ENCODE measurements at regions not wholly inside any gene's neighbourhood (a gene's known extent, or its start where the extent isn't known, plus 50 kb on each side); places are given as distances from the start of the nearest gene placed in this dataset.

DNA sequence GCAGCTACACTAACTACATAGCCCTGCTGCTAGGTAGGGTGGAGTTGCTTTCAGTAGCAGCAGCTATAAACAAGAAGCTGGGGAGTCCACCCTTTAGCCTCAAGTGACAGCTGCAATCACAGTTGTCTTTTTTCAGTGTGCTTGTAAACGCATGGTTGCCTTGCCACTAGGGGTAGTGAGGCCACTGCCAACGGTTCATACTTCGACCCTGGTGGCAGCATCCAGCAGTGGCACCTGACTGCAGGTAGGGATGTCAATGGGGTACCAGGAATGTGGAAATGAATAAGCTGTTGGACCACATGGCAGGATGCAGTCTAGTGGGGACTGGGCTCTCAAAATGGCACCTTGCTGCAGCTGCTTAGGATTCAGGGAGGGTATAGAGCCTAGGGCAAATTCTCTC is 367.2 kb downstream of the RASEF start:
- Histone ChIP-seq H3K4ac (ENCODE audit: low read length) (no peak overlapping the region), H3K9me3 (replicated peaks in 1 of 2; ENCODE audit: control insufficient read depth in 2 of 2, insufficient read depth in 1 of 2, low read depth in 1 of 2, low read length in 2 of 2) (peaks cover 0 to 4% of the 10 kb centered on the region in 2 donors), H2BK120ac (ENCODE audit: low read depth, low read length) (no peak overlapping the region), H3K4me3 (ENCODE audit: low read length in 2 of 2) (no peak overlapping the region), H3K9ac (ENCODE audit: low read depth, low read length, poor library complexity) (no peak overlapping the region), H3K23ac (ENCODE audit: low read depth, low read length, poor library complexity) (no peak overlapping the region), H3K79me1 (ENCODE audit: low read depth, low read length) (no peaks in the 10 kb centered on the region), H2AK5ac (ENCODE audit: low read depth, low read length) (no peak overlapping the region), H3K14ac (ENCODE audit: low read length) (no peak overlapping the region), H2BK15ac (ENCODE audit: low read length) (no peak overlapping the region), H3K36me3 (replicated peaks in 1 of 2; ENCODE audit: control insufficient read depth in 2 of 2, insufficient read depth in 2 of 2, low read length in 2 of 2) (no peaks in the 10 kb centered on the region), H4K8ac (ENCODE audit: low read depth, low read length) (no peak overlapping the region), H3K27ac (replicated peaks; ENCODE audit: low read length) (no peak overlapping the region), H3K4me1 (ENCODE audit: control insufficient read depth in 2 of 2, insufficient read depth in 1 of 2, low read depth in 1 of 2, low read length in 2 of 2) (no peaks in the 10 kb centered on the region), H4K91ac (ENCODE audit: low read depth, low read length, poor library complexity) (no peak overlapping the region), H3K27me3 (ENCODE audit: control insufficient read depth in 3 of 3, insufficient read depth in 3 of 3, low read depth in 1 of 3, low read length in 3 of 3) (no peaks in the 10 kb centered on the region), H3K18ac (ENCODE audit: low read length) (no peak overlapping the region), H2AFZ (ENCODE audit: low read length) (no peak overlapping the region), H2BK12ac (ENCODE audit: low read length) (no peak overlapping the region), H2BK5ac (ENCODE audit: low read length) (no peak overlapping the region), H3K4me2 (ENCODE audit: insufficient read depth, low read length, poor library complexity, severe bottlenecking) (no peak overlapping the region)
- WGBS, 2 donors (ENCODE audit: extremely low coverage in 2 of 2, insufficient read length in 2 of 2, insufficient replicate concordance in 1 of 2), result no CpG with 5 or more reads among the region's 3 CpGs
- no peak for DNase-seq (ENCODE audit: low spot score)

DNA sequence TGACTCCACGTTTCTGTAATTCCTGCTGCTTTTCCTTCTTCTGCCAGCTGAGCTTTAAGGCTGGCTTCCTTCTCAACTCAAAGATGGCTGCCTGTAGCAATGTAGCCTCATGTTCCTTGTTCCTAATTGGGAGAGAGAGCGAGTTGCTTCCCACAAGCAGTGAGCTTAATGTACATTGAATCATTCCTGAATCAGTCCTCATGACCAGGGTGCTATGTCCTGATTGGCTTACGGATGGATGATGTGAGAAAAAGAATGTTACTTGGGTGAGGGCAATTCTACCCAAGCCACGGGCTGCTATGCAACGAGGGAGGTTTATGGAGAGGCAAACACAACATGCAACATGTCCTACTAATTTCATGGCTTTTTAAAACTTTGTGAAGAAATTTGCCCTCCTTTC is 356.2 kb downstream of the RASEF start:
- Histone ChIP-seq H4K91ac (ENCODE audit: low read depth, low read length, poor library complexity) (no peak overlapping the region), H3K4me3 (ENCODE audit: low read length in 2 of 2) (no peak overlapping the region), H3K9me3 (replicated peaks in 1 of 2; ENCODE audit: control insufficient read depth in 2 of 2, insufficient read depth in 1 of 2, low read depth in 1 of 2, low read length in 2 of 2) (no peaks in the 10 kb centered on the region), H3K27ac (replicated peaks; ENCODE audit: low read length) (no peak overlapping the region), H3K14ac (ENCODE audit: low read length) (no peak overlapping the region), H3K4me1 (ENCODE audit: control insufficient read depth in 2 of 2, insufficient read depth in 1 of 2, low read depth in 1 of 2, low read length in 2 of 2) (no peaks in the 10 kb centered on the region), H3K18ac (ENCODE audit: low read length) (no peak overlapping the region), H4K8ac (ENCODE audit: low read depth, low read length) (no peak overlapping the region), H2BK120ac (ENCODE audit: low read depth, low read length) (no peak overlapping the region), H3K79me1 (ENCODE audit: low read depth, low read length) (no peaks in the 10 kb centered on the region), H2BK12ac (ENCODE audit: low read length) (no peak overlapping the region), H2AFZ (ENCODE audit: low read length) (no peak overlapping the region), H2BK15ac (ENCODE audit: low read length) (no peak overlapping the region), H2BK5ac (ENCODE audit: low read length) (no peak overlapping the region), H2AK5ac (ENCODE audit: low read depth, low read length) (no peak overlapping the region), H3K23ac (ENCODE audit: low read depth, low read length, poor library complexity) (no peak overlapping the region), H3K4me2 (ENCODE audit: insufficient read depth, low read length, poor library complexity, severe bottlenecking) (no peak overlapping the region), H3K36me3 (replicated peaks in 1 of 2; ENCODE audit: control insufficient read depth in 2 of 2, insufficient read depth in 2 of 2, low read length in 2 of 2) (no peaks in the 10 kb centered on the region), H3K9ac (ENCODE audit: low read depth, low read length, poor library complexity) (no peak overlapping the region), H3K4ac (ENCODE audit: low read length) (no peak overlapping the region), H3K27me3 (ENCODE audit: control insufficient read depth in 3 of 3, insufficient read depth in 3 of 3, low read depth in 1 of 3, low read length in 3 of 3) (no peaks in the 10 kb centered on the region)
- DNase-seq (ENCODE audit: low spot score), result no peak
- WGBS, 2 donors (ENCODE audit: extremely low coverage in 2 of 2, insufficient read length in 2 of 2, insufficient replicate concordance in 1 of 2), result no CpG with 5 or more reads among the region's 5 CpGs

DNA sequence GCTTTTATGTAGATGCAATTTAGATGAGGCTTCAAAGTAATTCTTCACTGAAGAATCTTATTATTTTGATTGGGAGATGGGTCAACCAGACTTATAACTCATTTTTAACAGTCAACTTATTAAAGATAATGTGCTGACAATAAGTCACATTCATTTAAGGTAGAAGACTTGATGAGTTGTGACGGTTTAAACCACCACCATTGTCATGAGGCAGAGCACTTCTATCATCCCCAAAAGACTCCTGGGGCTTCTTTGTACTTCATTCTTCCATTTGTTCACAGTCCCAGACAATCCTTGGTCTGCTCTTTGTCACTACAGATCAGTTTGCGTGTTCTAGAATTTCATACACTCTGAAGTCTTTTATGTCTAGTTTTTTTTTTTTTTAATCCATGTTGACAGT is 346.1 kb downstream of the RASEF start:
- H2BK15ac ChIP-seq (ENCODE audit: low read length), result no peak overlapping the region
- H3K27ac ChIP-seq (replicated peaks; ENCODE audit: low read length), result no peak overlapping the region
- no peak overlapping the region for H3K4ac ChIP-seq (ENCODE audit: low read length)
- H3K9me3 ChIP-seq (replicated peaks in 1 of 2; ENCODE audit: control insufficient read depth in 2 of 2, insufficient read depth in 1 of 2, low read depth in 1 of 2, low read length in 2 of 2), result peaks cover 3% of the 10 kb centered on the region in 2 donors
- no peaks in the 10 kb centered on the region for H3K27me3 ChIP-seq (ENCODE audit: control insufficient read depth in 3 of 3, insufficient read depth in 3 of 3, low read depth in 1 of 3, low read length in 3 of 3)
- peaks cover 0 to 3% of the 10 kb centered on the region in 2 donors for H3K4me1 ChIP-seq (ENCODE audit: control insufficient read depth in 2 of 2, insufficient read depth in 1 of 2, low read depth in 1 of 2, low read length in 2 of 2)
- no peak overlapping the region for H3K14ac ChIP-seq (ENCODE audit: low read length)
- H2BK120ac ChIP-seq (ENCODE audit: low read depth, low read length), result no peak overlapping the region
- no peak overlapping the region for H2AFZ ChIP-seq (ENCODE audit: low read length)
- no CpG with 5 or more reads among the region's 2 CpGs for WGBS, 2 donors (ENCODE audit: extremely low coverage in 2 of 2, insufficient read length in 2 of 2, insufficient replicate concordance in 1 of 2)
- H2AK5ac ChIP-seq (ENCODE audit: low read depth, low read length), result no peak overlapping the region
- no peak overlapping the region for H3K9ac ChIP-seq (ENCODE audit: low read depth, low read length, poor library complexity)
- no peak overlapping the region for H3K18ac ChIP-seq (ENCODE audit: low read length)
- no peak for DNase-seq (ENCODE audit: low spot score)
- H3K4me3 ChIP-seq (ENCODE audit: low read length in 2 of 2), result no peak overlapping the region
- no peak overlapping the region for H4K8ac ChIP-seq (ENCODE audit: low read depth, low read length)
- H3K4me2 ChIP-seq (ENCODE audit: insufficient read depth, low read length, poor library complexity, severe bottlenecking), result no peak overlapping the region
- H3K79me1 ChIP-seq (ENCODE audit: low read depth, low read length), result no peaks in the 10 kb centered on the region
- H3K36me3 ChIP-seq (replicated peaks in 1 of 2; ENCODE audit: control insufficient read depth in 2 of 2, insufficient read depth in 2 of 2, low read length in 2 of 2), result no peaks in the 10 kb centered on the region
- H2BK12ac ChIP-seq (ENCODE audit: low read length), result no peak overlapping the region
- no peak overlapping the region for H4K91ac ChIP-seq (ENCODE audit: low read depth, low read length, poor library complexity)
- no peak overlapping the region for H2BK5ac ChIP-seq (ENCODE audit: low read length)
- no peak overlapping the region for H3K23ac ChIP-seq (ENCODE audit: low read depth, low read length, poor library complexity)

DNA sequence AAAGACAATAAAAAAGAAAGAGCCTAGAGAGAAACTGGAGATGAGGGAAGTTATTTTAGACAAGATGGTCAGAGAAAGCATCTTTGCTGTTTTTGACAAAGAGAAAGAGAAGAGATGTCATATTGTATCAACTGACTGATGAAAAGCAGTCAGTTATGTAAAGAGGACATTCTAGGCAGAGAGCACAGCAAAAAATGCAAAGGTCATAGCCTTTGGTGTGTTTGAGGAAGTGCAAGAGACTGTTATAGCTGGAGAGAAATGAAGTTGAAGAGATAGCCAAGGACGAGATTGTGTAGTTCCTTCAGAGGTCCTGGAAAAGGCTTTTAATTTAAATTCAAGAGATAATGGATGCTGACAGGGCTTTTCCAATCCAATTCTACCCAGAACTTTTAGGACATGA is 342.4 kb downstream of the RASEF start:
- H4K8ac ChIP-seq (ENCODE audit: low read depth, low read length), result no peak overlapping the region
- no peak overlapping the region for H2AK5ac ChIP-seq (ENCODE audit: low read depth, low read length)
- H3K18ac ChIP-seq (ENCODE audit: low read length), result no peak overlapping the region
- H2BK120ac ChIP-seq (ENCODE audit: low read depth, low read length), result no peak overlapping the region
- no peaks in the 10 kb centered on the region for H3K79me1 ChIP-seq (ENCODE audit: low read depth, low read length)
- H3K27me3 ChIP-seq (ENCODE audit: control insufficient read depth in 3 of 3, insufficient read depth in 3 of 3, low read depth in 1 of 3, low read length in 3 of 3), result no peaks in the 10 kb centered on the region
- no peaks in the 10 kb centered on the region for H3K9me3 ChIP-seq (replicated peaks in 1 of 2; ENCODE audit: control insufficient read depth in 2 of 2, insufficient read depth in 1 of 2, low read depth in 1 of 2, low read length in 2 of 2)
- no CpG with 5 or more reads among the region's 1 CpG for WGBS, 2 donors (ENCODE audit: extremely low coverage in 2 of 2, insufficient read length in 2 of 2, insufficient replicate concordance in 1 of 2)
- H2BK12ac ChIP-seq (ENCODE audit: low read length), result no peak overlapping the region
- H3K4ac ChIP-seq (ENCODE audit: low read length), result no peak overlapping the region
- H4K91ac ChIP-seq (ENCODE audit: low read depth, low read length, poor library complexity), result no peak overlapping the region
- H3K14ac ChIP-seq (ENCODE audit: low read length), result no peak overlapping the region
- H2BK15ac ChIP-seq (ENCODE audit: low read length), result no peak overlapping the region
- H3K4me2 ChIP-seq (ENCODE audit: insufficient read depth, low read length, poor library complexity, severe bottlenecking), result no peak overlapping the region
- H3K4me1 ChIP-seq (ENCODE audit: control insufficient read depth in 2 of 2, insufficient read depth in 1 of 2, low read depth in 1 of 2, low read length in 2 of 2), result peaks cover 0 to 3% of the 10 kb centered on the region in 2 donors
- no peak overlapping the region for H2BK5ac ChIP-seq (ENCODE audit: low read length)
- no peak overlapping the region for H3K9ac ChIP-seq (ENCODE audit: low read depth, low read length, poor library complexity)
- no peak for DNase-seq (ENCODE audit: low spot score)
- no peak overlapping the region for H3K23ac ChIP-seq (ENCODE audit: low read depth, low read length, poor library complexity)
- no peak overlapping the region for H3K4me3 ChIP-seq (ENCODE audit: low read length in 2 of 2)
- H2AFZ ChIP-seq (ENCODE audit: low read length), result no peak overlapping the region
- H3K36me3 ChIP-seq (replicated peaks in 1 of 2; ENCODE audit: control insufficient read depth in 2 of 2, insufficient read depth in 2 of 2, low read length in 2 of 2), result no peaks in the 10 kb centered on the region
- H3K27ac ChIP-seq (replicated peaks; ENCODE audit: low read length), result no peak overlapping the region
